Lower lobe of right lung (tissue), 2 donors: ENCODE measurements at regions not wholly inside any gene's neighbourhood (a gene's known extent, or its start where the extent isn't known, plus 50 kb on each side); places are given as distances from the start of the nearest gene placed in this dataset.

Experiments
- ATAC-seq, 2 donors: fragments of 200-7000 bp; cut with Tn5 transposase; one replicate each; pipeline ENCODE4 v1.9.1; 2020 to 2022; ENCODE audit warnings: mild to moderate bottlenecking in 2 of 2, moderate library complexity in 2 of 2
- DNase-seq: peaks from one replicate; pipeline ENCODE4 v3.0.0-alpha.2; 2020
- H3K27ac ChIP-seq: fragments of 200-600 bp; one replicate; pipeline ENCODE4 v1.8.0; 2022
- H3K27me3 ChIP-seq: fragments of 200-600 bp; one replicate; pipeline ENCODE4 v1.8.0; 2022; ENCODE audit warnings: low read depth
- H3K36me3 ChIP-seq: fragments of 200-600 bp; one replicate; pipeline ENCODE4 v1.8.0; 2022; ENCODE audit warnings: mild to moderate bottlenecking
- H3K4me1 ChIP-seq: fragments of 200-600 bp; one replicate; pipeline ENCODE4 v1.8.0; 2022
- H3K4me3 ChIP-seq: fragments of 200-600 bp; one replicate; pipeline ENCODE4 v1.8.0; 2022; ENCODE audit warnings: mild to moderate bottlenecking
- H3K9me3 ChIP-seq: fragments of 200-600 bp; one replicate; pipeline ENCODE4 v1.8.0; 2022
- CTCF ChIP-seq: fragments of 200-600 bp; IDR thresholded peaks from one replicate; pipeline ENCODE4 v1.8.0; 2022; ENCODE audit warnings: antibody characterized with exemption, mild to moderate bottlenecking
- intact Hi-C: fragments of 100-400 bp; cut with DNase I; formaldehyde crosslinking; loops from one replicate; pipeline ENCODE4 v1.11.0; 2022
- donor health status: DM: no; HTN: yes; CAD: no; lungs with severe emphysema.

- no peak for TF ChIP-seq CTCF
- H3K36me3 ChIP-seq: no peaks in the 10 kb centered on the region
- H3K9me3 ChIP-seq: no peaks in the 10 kb centered on the region
- no peak for ATAC-seq
- no peaks in the 10 kb centered on the region for H3K4me1 ChIP-seq
- no peak overlapping the region for H3K27ac ChIP-seq
- H3K4me3 ChIP-seq: no peak overlapping the region
- intact Hi-C loops: loop anchor here (10.0 kb wide), 1 partner anchor 864 kb away; no protein-coding TSS in a partner anchor
- DNase-seq: no peak
- H3K27me3 ChIP-seq: no peaks in the 10 kb centered on the region
These were observed 149.7 kb downstream of the TM9SF2 start for GRCh38 chr13:99651016-99651415.

GRCh38 chr13:99650410-99650809 is 149.1 kb downstream of the TM9SF2 start:
- no peak for TF ChIP-seq CTCF
- intact Hi-C loops: loop anchor here (10.0 kb wide), 1 partner anchor 864 kb away; no protein-coding TSS in a partner anchor
- ATAC-seq: no peak

GRCh38 chr13:99648927-99649326 is 147.7 kb downstream of the TM9SF2 start:
- no peak overlapping the region for H3K4me3 ChIP-seq
- no peaks in the 10 kb centered on the region for H3K9me3 ChIP-seq
- ATAC-seq: no peak
- H3K4me1 ChIP-seq: no peaks in the 10 kb centered on the region
- no peaks in the 10 kb centered on the region for H3K36me3 ChIP-seq
- H3K27me3 ChIP-seq: no peaks in the 10 kb centered on the region
- no peak overlapping the region for H3K27ac ChIP-seq
- TF ChIP-seq CTCF: no peak
- no peak for DNase-seq
- intact Hi-C loops: no loop called here

More at GRCh38 chr13:99650410-99650809, 149.1 kb downstream of the TM9SF2 start:
- DNase-seq: no peak
- H3K27me3 ChIP-seq: no peaks in the 10 kb centered on the region
- no peaks in the 10 kb centered on the region for H3K9me3 ChIP-seq
- H3K27ac ChIP-seq: no peak overlapping the region
- no peak overlapping the region for H3K4me3 ChIP-seq
- no peaks in the 10 kb centered on the region for H3K4me1 ChIP-seq
- no peaks in the 10 kb centered on the region for H3K36me3 ChIP-seq

- Histone ChIP-seq H3K9me3 (no peaks in the 10 kb centered on the region), H3K27me3 (no peaks in the 10 kb centered on the region), H3K36me3 (no peaks in the 10 kb centered on the region), H3K27ac (no peak overlapping the region), H3K4me3 (no peak overlapping the region), H3K4me1 (no peaks in the 10 kb centered on the region)
- DNase-seq (no peak), ATAC-seq (no peak)
- intact Hi-C loops: no loop called here
- no peak for TF ChIP-seq CTCF
These were observed 146.9 kb downstream of the TM9SF2 start for GRCh38 chr13:99648066-99648665.

- ATAC-seq: no peak
- no peaks in the 10 kb centered on the region for H3K4me1 ChIP-seq
- no peaks in the 10 kb centered on the region for H3K27me3 ChIP-seq
- intact Hi-C loops: no loop called here
- TF ChIP-seq CTCF: no peak
- no peaks in the 10 kb centered on the region for H3K9me3 ChIP-seq
- no peaks in the 10 kb centered on the region for H3K36me3 ChIP-seq
- H3K27ac ChIP-seq: no peak overlapping the region
- DNase-seq: no peak
- H3K4me3 ChIP-seq: no peak overlapping the region
These were observed 146.3 kb downstream of the TM9SF2 start for GRCh38 chr13:99647596-99647985.
